Stimulated activated CD4-positive, alpha-beta T cell treated with anti-CD3 and anti-CD28 coated beads, Interleukin-12 subunit alpha, Interleukin-12 subunit beta, amount 100 ng/mL, for 48 hours (primary cell): ENCODE measurements at regions not wholly inside any gene's neighbourhood (a gene's known extent, or its start where the extent isn't known, plus 50 kb on each side); places are given as distances from the start of the nearest gene placed in this dataset.

ENCODE experiments used
- DNase-seq, 3 donors: peaks; one replicate each; pipeline ENCODE4 v3.0.0-alpha.2; 2020; ENCODE audit warnings: low read depth in 2 of 3, low spot score in 1 of 3

DNA sequence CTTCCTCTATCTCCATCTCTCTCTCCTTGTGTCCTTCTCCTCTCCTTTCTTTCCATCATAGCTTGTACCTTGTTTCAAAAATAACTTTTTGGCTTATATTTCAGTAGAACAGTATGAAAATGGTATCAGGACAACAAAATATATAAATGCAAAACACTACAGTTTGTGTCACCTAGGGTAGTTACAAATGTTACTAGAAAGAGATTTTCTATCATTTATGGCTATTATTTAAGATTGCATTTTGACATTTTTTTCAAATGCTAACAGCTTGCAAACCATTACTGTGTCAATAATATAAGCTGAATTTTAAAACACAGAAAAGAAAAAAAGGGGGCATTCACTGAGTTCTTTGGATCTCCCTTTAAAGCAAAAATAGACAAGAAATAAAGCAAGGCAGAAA lies 392.3 kb upstream of the LRRC4C start:
- DNase-seq: no peak

DNA sequence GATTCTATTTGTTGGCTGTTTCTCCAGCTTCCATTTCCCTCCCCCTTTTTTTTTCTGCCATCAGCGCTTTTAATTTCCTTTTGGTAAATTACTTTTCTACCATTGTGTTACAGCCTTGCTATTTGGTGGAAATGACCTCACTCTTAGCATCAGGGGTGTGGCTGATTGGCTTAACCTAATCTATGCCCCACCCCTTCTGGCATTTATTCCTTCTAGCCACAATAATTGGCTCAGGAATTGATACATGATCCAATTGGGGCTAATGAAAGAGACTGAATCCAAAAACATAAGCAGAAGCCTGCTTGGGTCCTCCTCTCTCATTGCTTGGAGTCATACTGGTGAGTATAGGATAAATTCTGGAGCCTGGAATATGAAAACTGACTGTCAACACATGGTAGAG lies 402.4 kb upstream of the LRRC4C start:
- DNase-seq: no peak

DNA sequence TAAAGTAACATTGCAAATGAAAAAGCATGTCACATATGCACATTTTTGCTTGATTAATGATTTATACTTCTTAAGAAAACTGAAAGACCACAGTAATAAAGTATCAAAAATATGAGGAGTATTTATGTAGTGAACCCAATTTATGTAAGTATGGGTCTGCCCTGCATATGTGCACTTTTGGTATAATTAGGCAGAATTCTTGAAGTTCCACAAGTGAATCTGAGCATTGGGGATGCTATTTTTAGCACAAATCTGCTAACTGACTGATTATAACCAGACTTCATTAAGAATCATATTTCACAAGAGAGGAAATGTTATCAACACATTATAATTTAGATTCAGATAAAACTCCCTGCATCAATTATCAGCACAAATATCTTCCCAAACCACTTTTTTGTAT lies 407.1 kb upstream of the LRRC4C start:
- DNase-seq: no peak

DNA sequence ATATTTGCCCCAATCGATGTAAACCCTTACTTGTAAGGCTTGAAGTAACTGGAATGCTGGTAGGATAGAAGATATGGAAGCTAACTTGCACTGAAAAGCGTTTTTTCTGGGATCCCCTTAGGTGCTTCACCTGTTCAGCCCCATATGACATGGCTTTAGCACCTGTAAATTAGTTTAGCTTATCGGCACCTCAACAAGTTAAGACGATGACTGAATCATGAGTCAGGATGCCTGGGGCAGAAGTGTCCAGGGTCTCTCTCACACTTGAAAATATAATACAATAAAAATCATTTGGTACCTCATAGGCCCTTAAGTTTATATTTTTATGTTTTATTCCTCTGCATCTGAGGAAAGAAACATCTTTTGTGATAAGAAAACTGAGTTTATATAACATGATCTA lies 409.2 kb upstream of the LRRC4C start:
- no peak for DNase-seq

DNA sequence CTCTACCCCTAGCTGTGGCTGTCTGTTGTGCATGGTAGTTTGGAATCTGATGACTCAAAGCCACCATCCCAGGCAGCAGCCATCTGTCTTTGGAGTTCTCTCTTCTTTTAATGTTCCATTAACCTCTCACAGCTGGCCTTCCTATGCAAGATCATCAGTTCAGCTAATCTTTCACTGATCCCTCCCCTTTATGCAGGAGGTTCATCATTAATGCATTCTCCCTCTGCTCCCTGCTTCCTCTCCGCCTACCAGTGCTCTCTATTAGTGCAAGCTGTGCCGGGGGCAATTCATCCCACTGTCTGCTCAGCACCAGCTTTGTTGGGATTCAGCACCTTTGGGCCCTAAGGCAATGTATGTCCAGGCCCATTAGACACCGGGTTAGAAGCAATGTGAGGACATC lies 413.0 kb upstream of the LRRC4C start:
- no peak for DNase-seq

DNA sequence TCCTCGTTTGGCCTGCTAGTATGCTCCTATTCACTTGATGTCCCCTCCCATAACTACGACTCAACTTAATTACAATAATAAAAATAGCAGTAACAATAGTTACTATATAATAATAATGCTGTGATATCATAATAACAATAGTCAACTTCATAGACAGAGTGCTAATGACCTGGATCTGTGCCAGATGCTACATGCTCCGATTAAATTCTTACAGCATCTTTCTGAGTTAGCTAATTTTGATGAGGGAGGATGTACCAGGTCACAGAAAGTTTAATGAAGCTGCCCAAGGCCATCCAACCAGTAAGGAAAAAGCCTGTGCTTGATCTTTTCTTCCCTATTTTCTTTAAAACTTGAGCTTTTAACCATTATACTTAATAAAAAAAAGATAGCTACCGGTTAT lies 413.4 kb upstream of the LRRC4C start:
- DNase-seq: no peak

DNA sequence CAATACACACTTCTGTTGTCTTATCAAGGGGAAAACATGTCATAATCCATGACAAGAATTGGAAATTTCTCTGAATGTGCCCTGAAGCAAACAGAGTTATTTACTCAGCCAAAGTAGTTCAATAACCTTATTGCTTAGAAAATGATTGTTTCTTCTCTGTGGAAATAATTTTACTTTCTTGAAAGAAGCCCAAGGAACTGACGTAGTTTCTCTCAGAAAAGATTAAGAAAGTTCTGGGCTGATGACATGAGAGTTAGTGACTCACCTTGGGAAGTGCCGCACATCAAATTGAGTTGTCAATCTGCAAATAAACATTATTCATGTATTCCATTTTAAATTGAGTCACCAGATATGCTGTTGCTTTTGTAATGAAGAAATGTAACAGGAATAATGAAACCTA lies 418.6 kb upstream of the LRRC4C start:
- DNase-seq: no peak

DNA sequence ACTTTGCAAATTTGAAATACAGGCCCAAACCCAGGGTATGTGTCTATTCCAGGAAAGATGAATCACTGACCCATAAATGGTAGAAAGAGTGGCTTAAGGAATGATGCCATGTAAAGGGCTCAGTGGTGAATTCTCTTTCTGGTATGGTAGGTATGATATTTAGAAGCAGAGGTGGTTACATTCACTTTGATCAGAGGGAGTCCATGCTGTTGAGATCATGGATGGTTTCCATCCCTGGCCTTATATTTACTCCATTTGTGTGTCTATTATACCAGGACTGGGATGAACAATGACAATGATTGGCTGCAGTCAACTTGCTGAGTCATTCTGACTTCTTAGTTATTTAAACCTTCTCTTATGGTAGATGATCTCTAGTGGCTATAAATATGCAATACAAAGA lies 419.8 kb upstream of the LRRC4C start:
- no peak for DNase-seq

DNA sequence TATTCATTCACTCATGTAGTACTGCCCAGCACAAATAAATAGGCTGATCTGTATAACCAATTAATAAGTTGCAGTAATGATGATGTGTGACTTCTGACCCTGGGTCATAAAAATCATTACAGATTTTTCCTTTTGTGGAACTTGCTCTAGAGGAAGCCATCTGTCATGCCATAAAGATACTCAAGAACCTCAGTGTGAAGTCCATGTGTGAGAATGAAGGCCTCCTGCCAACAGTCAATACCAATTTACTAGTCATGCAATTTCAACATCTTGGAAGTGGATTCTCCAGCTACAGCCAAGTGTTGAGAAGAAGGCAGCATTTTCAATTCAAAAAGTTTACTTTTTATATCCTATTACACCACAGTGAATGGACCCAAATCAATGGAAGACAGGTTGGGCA lies 435.6 kb upstream of the LRRC4C start:
- DNase-seq: no peak

DNA sequence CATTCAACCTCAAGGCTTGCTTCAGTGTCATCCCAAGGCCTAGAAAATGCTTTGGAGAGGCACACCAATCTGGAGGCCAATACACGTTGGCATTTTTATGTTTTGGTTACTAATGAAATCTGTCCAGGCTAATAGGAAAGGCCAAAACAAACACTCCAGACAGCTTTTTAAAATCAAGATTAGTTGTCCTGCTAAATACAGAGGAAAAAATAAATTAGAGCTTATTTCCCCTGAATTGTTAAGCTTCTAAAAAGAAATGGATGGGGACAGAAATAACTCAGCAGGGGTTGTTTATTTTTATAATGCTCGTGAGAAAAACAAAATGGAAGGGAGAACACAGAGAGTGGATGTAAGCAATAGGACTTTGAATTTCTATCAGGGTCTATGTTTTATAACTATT lies 438.5 kb upstream of the LRRC4C start:
- no peak for DNase-seq

DNA sequence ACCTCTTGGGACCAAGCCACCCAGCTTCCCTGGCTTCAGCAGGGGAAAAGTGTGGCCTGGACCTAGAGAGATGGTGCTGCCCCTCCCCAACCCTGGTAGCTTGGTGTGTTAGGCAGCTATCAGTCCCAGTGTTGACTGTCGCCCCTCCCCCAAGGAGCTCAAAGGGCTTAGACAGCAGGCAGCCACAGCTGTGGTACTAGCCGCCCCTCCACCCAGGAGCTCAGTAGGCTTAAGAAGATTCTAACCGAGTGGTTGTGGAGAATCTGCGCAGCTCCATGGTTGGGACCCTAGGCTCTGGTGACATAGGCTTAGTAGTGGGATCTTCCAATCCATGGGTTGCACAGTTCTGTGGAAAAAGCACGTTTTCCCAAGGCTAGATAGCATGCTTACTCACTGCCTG lies 458.4 kb upstream of the LRRC4C start:
- no peak for DNase-seq

DNA sequence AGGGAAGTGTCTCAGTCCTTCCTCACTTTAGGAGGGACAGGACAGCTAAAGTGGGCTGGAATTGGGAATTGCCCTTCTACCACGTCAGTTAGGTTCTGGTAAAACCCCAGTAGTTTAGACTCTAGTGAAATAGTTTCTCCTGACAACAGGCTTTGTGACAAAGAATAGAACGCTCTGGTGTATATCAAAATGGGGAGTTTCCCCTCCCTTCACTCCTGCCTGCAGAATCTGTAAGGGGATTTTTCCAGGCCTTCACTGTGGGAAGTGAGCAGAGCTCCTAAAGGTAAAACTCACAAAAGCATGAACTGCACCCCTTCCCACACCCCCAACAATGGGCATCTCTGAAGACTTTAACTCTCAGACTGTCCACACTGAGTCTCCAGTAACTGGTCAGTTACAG lies 460.9 kb upstream of the LRRC4C start:
- DNase-seq: no peak

DNA sequence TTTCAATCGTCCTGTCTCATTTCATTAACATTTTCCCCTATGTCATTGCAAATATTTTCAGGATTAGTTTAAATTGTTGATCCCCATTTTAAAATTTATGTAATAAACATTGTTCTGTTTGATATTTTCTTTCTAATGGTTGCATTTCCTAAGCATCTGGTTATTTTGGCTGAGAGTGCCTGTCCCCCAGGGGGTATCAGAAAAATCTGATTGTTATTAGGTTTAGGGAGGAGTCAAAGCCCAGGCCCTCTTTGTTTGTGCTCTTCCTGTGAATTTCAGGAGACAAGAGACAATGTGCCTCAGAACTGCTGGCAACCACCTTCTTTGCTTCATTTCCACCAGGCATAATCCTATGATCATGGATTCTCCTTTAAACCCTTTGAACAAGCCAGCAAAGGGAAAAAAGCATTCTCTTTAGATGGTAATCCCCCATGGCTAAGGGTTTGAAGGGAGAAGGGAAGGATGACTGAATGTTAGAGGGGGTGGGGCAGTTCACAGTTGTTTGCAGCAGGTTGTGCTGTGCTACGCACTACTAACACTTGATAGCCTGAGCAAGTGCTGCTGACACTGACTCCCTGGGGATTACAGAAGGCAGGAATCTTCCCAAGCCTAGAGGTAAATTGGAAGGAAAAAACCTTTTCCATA lies 462.4 kb upstream of the LRRC4C start:
- no peak for DNase-seq

DNA sequence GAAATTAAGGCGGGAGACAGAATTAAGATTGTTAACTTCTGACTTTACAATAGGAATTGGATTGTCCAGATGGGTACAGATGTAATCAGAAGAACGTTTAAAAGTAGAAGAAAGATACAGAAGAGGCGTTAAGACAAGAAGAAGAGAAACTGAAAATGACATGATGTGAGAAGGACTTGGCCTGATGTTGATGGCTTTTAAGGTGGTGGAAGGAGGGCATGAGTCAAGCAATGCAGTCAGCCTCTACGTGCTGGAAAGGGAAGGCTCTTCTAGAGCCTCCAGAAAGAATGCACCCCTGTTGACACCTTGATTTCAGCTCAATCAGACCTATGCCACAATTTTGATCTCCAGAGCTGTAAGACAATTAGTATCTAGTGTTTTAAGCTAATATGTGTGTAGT lies 466.9 kb upstream of the LRRC4C start:
- DNase-seq: no peak

DNA sequence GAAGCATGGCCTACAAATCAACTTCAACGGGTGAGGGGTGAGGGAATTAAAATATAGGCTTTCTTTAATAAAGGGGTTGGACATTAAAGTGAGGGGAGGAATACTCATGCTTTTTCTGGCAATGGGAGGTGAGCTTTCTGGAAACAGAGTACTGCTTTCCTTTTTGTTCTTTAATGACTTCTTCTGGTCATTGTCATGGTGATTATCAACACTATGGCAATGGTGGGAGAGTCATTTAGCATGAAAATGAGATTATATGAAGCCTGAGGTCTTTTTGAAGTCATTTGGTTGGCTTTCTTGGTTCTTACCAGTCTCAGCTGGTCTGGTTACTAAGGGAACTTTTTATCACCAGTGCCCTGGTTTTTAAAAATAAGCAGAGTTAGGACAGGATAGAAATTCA lies 475.8 kb upstream of the LRRC4C start:
- no peak for DNase-seq

DNA sequence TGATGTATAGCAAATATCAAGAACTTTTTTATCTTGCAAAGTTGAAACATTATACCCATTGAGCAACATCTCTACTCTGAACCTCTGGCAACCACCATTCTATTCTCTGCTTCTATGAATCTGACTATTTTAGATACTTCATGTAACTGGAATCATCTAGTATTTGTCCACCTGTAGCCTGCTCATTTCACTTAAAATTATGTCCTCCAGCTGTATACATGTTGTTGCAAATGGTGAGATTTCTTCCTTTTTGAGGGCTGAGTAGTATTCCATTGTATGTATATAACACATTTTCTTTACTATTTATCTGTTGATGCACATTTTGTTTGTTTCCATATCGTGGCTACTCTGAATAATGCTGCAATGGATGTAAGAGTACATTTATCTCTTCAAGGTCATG lies 476.3 kb upstream of the LRRC4C start:
- no peak for DNase-seq

DNA sequence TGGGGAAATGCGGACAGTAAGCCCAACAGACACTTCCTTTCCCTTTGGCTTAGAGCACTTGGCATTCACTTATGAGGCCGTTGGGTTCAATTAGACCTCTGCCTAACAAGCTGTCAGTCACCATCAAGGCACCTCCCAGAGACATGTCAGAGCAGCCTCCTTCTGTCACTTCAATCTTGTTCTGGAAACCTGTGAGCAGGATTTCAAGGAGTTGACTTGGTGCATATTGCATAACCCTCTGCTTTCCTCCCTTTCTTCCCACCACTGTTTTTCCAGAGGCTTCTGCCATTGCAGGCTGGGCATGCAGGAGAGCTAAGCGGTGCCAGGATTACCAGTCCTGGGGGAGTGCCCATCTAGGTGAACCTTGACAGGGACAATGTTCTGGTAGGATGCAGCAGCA lies 484.2 kb upstream of the LRRC4C start:
- no peak for DNase-seq

DNA sequence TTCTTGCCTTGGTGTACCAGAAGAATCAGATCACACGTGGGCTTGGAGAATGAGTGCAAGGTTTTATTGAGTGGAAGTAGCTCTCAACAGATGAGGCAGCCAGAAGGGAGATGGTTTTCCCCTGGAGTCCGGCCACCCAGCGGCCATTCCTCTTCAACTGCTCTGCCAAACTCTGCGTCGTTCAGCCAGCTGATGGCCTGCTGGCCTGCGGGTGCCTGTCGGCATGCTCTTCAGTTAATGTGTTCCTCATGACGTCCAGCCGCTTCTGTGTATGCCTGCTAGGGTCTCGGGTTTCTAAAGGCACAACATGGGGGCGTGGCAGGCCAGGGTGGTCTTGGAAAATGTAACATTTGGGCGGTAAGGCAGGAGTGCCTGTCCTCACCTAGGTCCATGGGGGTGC lies 487.9 kb upstream of the LRRC4C start:
- no peak for DNase-seq

DNA sequence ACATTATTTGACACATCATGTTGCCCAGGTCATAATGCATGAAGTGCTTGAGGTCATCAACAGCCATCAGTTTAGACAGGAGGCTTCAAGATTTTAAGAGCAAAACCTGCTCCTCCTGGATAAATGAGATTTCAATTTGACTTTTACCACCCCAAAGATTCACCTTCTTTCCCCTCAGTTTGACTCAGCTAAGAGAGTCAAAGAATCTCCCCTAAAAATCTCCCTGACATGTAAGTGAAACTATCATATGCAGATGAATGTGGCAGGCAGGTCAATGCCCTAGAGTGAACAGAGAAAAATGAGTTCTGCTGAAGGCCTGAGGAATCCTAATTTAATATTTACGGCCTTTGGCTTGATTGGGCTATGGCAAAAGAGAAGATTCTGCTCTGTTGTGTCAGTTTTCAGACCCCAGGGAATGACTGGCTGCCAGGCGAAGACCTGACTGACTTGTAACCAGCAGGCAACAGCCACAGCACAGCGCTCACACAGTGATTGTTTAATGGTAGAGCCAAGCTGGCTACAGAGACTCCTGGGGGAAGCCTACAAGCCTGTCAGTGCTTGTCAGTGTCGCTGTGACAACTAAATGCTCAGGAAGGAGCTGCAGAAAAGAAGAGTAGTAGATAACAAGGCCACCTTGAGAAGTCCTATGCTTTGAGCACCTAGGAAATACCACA lies 491.2 kb upstream of the LRRC4C start:
- no peak for DNase-seq

DNA sequence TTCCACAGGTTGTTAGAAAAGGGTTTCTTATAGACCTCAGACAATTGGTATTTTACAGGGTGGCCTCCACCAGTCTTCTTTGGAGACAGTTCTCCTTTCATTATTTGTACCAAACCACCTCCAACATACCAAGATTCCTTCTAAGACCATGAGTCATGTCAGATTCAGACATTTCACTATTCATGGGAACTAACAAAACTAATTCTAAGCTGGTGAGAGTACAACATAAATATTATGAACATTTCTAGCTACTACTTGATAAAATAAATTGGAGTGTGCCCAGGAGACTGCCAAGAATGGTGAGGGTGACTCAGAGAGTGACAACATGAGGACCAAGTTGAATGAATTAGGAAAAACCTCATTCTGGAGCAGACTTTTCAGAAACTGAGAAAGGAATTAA lies 494.6 kb upstream of the LRRC4C start:
- DNase-seq: no peak

DNA sequence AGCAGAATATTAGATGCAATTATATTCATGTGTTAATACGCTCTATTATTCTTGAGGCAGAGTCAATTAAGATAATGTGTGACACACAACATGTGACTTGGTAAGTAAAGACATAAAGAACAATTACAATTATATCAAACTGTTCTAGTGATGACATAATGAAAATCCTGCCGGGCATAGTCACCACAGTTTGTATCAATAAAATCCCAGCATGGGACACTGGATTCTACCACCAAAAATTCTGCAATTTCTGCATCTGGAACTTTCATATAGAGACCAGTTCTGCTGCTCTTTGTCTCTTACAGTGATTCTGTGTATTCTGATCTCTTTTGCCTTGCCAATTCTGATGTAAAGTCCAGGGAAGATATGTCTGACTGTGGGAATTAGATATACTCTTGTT lies 495.6 kb upstream of the LRRC4C start:
- DNase-seq: no peak

DNA sequence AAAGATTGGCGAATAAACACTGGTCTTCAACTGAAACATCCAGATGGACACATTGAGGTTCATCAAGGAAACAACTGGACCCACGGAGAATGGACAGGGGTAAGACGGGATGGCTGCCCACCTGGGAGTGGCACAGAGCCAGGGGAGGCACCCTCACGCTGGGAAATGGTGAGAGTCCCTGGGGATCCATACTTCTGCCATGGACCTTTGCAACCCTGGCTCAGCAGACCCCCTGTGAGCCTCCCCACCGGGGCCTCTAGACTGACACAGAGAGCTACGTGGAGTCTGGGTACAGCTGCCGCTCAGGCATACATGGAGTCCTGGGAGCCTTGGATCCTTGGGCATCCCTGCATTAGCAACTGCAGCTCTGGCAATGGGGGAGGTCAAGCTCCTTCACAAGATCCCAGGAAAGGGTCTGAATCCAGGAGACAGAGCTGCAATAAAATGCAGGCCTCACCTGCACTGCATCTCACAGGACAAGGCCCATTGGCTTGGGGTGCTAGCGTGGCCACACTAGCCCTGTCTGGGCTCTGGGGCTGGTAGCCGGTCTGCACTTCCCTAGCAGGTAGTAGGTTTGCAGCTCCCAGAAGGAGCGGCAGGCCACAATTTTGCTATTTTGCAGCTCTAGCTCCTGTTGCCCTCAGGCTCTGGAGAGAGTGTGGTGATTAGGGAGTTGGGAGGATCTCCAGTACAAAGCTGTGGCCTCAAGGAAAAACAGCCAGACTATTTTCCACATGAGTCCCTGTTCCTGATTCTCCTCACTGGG lies 496.4 kb upstream of the LRRC4C start:
- DNase-seq: no peak

DNA sequence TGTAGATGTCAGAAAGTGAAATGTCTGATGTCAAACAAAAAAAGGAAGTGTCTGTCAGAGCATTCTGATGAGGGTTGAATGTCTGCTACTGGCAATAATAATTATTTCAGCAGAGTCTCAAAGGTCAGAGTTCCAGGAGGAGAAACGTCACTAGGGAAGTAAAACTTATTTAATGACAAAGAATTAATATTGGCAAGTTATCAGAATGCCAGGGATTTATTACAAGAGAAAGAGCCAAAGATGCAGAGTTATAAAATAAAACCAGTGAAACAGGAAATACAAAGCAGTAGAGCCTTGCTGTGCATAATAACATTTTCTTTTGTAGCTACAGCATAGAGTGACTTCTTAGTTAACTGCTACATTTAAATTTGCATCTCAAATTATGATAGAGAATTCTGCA lies 504.0 kb upstream of the LRRC4C start:
- DNase-seq: no peak
